Activated CD4-positive, alpha-beta T cell treated with anti-CD3 and anti-CD28 coated beads, Interleukin-2, Interleukin-4, amounts not matched to agents 100 ng/mL and 50 ng/mL, durations not matched to agents 16 hours and 8 hours (primary cell): ENCODE measurements at regions not wholly inside any gene's neighbourhood (a gene's known extent, or its start where the extent isn't known, plus 50 kb on each side); places are given as distances from the start of the nearest gene placed in this dataset.
"Not testable (repeated sequence)": the region's sequence is repeated elsewhere in the genome, so short reads cannot be mapped to it uniquely, and the experiment has no call there.

Experiments used
- DNase-seq: peaks from one replicate; pipeline ENCODE4 v3.0.0-alpha.2; 2020; ENCODE audit warnings: low spot score

DNA sequence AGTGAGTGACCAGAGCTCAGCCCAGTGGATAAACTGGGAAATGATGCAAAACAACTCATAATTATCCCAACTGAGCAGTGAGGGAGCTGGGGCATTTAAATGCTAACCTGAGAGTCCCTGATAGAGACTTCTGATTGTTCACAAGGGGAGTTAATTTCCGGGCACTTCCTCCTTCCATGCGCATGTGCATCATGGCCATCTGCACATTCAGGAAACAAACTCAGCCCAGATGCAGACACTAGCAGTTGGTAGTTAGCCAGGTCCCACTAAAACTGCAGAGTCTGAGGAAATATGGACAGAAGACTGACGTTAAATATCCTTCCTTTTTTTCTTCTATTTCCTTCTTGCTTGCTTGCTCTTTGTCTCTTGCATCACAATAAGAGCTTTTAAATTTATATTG, 852.1 kb upstream of the LRRC4C start:
- no peak for DNase-seq

GRCh38 chr11:42311944-42312343, 852.5 kb upstream of the LRRC4C start:
- DNase-seq = no peak

DNA sequence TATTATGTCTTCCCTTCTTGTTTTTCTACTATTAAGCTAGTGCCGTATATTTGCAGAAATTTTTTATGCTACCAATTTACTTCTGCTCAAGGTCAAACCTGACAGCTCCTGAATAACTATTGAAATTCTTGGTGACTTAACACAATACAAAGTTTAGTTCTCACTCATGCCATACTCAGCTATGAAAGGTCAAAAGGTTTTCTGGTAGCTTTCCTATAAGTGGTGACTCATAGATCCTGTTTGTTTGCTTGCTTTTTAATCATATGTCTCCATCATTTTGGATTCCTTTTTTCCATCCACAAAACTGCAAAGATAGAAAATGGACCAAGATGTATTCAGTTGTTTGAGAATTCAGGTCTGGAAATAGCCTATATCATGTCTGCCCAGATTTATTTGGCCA, 855.8 kb upstream of the LRRC4C start:
- no peak for DNase-seq

GRCh38 chr11:42315846-42316245, 856.4 kb upstream of the LRRC4C start:
- no peak for DNase-seq

GRCh38 chr11:42319921-42320320, 860.5 kb upstream of the LRRC4C start:
- DNase-seq = no peak

DNA sequence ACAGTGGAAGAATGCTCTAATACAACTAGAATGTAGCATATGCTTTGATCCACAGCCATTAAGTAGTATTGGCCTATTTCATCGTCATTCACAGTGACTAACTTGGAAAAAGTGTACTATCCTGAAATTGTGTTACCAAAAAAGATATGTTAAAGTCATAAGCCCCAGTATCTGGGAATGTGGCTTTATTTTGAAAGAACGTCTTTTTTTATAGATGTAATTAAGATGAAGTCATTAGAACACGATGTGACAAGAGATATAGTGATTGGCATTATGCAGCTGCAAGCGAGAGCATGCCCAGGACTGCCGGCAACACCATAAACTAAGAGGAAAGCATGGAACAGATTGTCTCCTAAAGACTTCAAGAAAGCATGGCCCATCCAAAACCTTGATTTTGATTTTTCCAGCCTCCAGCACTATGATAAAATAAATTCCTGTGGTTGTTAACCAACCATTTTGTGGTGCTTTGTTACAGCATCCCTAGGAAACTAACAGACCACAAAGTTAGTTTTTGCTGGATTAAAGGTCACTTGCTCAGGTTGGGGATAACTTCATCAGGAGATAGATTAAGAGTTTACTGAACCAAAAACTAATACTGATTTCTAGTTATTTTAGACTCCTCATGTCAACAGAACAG, 870.6 kb upstream of the LRRC4C start:
- DNase-seq = no peak

DNA sequence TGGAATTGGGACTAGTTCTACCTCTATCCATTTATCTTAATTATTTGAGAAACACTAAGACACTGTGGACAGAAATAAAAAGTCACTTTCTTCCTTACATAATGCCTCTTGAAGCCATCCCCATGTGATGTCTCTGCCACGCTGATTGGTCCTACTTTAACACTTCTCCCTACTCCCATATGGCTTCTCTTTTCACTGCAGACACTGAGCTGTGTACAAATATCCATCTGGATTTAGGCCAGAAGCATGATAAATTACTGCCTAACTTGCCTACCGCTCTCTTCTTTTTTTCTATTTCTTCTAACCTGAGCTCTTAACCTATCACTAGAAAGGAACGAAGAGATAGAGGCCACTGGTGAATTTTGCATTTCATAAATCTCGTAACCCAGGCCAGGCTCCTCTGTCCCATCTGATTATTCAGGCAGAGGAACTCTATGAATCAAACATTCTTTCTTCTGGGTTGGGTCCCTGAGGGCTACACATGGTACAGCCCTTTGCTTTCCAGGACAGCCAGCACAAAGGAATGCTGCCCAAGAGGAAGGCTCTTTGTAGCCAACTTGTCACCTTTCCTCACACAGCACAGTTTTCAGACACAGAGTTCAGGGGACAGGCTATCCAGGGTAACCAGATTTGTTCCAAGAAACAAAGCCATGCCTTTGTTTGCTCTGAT, 878.5 kb upstream of the LRRC4C start:
- no peak for DNase-seq

DNA sequence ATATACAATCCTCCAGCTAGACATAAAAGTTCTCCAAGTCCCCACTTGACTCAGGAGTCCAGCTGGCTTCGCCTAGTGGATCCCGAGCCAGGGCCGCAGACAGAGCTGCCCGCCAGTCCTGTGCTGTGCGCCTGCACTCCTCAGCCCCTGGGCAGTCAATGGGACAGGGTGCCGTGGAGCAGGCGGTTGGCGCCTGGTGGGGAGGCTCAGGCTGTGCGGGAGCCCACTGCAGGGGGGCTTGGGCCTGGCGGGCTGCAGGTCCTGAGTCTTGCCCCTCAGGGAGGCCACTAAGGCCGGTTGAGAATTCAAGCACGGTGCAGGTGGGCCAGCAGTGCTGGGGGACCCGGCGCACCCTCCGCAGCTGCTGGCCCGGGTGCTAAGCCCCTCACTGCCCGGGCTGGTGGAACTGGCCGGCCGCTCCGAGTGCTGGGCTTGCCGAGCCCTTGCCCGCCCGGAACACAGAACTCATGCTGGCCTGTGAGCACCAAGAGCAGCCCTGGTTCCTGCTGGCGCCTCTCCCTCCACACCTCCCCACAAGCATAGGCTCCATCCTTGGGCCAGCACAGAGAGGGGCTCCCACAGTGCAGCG, 884.8 kb upstream of the LRRC4C start:
- DNase-seq = no peak

- no peak for DNase-seq
Observed at GRCh38 chr11:42345933-42346332, 886.5 kb upstream of the LRRC4C start.

DNA sequence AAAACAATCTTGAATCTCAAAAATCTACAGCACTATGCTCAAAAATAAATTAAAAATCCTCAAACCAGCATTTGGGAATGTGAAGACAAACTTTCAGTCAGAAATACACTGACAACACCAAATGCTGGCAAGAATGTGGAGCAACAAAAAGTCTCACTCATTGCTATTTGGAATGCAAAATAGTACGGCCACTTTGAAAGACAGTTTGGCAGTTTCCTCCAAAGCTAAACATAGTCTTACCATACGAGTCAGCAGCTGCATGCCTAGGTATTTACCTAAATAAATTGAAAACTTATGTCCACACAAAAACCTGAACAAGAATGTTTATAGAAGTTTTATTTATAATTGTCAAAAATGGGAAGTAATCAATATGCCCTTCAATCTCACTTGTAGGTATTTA, 904.2 kb upstream of the LRRC4C start:
- DNase-seq = no peak

DNA sequence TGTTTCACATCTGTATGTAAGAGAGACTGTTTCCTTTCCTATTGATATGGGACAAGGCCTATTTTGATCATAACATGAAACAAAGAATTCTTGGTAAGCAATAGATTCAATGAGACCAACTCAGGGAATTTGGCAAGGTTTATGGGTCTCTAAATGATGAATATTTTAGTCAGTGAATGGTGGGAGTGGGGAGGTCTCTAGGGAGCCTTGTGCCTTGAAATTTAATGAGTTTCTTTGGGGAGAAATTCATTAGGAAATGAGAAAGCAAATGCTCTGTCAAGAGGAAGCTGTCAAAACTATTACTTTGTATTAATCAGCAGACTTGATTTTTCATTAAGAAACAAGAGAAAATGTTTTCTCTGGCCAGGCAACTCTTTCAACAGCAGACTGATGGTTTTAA, 921.7 kb upstream of the API5 start:
- no peak for DNase-seq

- DNase-seq = no peak
Observed at GRCh38 chr11:42397483-42397882, 914.3 kb upstream of the API5 start.

DNA sequence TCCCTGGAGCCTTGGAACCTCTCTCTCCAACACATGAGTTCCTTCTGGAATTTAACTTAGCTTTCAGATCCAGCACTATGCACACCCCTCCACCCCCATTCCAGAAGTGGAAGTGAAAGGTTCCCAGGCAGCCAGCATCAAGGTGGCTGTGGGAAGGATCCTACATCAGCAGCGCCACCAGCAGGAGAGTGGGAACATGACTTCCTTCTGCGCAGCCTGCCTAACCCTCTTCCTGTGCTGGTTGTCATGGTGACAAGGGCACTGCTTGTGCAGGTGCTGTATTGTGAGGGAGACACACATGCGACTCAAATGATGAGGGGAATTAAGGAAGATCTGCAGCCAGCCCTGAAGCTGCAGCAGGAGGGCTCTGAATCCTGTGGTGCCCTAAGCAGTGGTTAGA, 904.5 kb upstream of the API5 start:
- DNase-seq = no peak

DNA sequence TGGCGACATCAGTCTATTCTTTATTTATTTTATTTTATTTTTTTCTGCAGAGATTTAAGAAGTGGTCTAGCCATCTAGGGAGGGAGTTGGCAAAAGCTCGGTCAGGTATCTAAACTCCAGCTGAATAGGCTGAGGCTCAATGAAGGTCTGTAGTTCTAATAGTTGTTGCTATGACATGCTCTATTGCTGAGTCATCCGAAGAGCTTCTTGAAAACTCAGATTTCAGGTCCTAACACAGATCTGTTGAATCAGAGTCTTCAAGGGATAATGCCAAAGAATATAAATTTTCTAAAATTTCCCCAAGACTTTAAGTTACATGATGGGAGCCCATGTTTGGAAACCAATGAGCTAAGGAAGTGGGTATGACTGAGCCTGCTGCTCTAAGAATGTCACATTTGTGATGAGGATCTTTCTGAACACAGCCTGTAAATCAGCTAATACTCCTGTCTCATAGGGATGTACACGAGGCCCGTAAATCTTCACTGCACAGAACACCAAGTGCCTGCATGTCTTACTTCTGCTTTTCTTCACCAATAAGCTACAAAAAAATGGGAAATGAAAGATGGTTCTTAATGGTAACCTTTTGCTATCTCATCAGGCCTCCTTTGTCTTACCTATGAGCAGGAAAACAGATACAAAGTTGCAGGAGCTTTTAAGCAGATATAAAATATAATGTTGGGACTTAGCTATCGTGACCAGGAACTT, 901.4 kb upstream of the API5 start:
- DNase-seq = no peak

DNA sequence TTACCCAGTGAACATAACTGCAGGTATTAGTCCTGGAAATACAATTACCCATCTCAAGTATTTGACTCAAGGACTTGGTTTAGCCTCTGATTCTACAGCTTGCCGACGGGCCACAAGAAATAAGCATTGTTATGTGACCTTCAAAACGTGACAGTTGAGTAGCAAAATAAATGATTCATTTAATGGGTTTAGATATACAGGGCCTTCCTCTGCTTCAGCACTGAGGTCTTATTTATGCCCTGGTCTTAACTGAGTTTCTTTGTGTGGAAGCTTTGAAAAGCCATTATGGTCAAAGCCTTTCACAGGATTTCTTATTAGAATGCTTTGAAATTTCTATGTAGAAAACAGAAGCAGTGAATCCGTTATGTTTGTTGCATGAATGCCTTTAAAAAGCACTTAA, 899.2 kb upstream of the API5 start:
- no peak for DNase-seq

- no peak for DNase-seq
Observed at GRCh38 chr11:42417691-42418090, 894.1 kb upstream of the API5 start.

DNA sequence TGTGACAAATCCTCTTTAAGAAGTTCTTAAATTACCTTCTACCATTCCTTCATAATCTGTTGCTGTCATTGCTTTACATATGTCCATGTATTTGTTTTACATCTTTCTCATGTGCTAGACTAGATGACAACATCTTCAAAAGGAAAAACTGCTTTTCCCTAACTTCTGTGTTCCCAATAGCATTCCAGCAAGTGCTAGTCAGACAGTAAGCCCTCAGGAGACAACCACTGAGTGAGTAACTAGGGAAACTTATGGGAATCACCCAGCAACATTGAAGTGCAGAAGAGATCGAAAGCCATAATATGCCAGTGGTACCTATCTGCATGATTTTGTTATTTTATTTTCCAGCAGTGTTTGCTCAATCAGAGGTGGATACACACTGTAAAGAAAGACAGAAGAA, 889.7 kb upstream of the API5 start:
- no peak for DNase-seq

- not testable (repeated sequence) for DNase-seq
Observed at GRCh38 chr11:42434911-42435310, 876.9 kb upstream of the API5 start.

DNA sequence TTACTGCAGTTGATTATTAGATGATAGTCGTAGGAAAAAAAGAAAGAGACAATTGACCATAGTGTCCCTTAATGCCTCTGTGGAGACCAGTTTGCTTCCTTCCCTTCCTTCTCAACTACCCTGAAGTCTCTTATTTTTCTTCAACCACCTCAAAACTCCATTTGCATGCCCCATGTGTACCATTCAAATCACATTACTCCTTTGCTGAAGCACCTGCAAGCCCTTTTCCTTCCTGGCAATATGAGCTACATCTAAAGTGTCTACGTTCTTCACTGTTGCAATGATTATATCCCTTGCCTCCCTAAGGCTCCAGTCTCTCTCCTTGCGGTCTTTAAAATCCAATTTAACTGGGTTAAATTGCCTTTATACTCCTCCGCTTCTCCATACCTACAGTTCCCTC, 867.4 kb upstream of the API5 start:
- DNase-seq = no peak

DNA sequence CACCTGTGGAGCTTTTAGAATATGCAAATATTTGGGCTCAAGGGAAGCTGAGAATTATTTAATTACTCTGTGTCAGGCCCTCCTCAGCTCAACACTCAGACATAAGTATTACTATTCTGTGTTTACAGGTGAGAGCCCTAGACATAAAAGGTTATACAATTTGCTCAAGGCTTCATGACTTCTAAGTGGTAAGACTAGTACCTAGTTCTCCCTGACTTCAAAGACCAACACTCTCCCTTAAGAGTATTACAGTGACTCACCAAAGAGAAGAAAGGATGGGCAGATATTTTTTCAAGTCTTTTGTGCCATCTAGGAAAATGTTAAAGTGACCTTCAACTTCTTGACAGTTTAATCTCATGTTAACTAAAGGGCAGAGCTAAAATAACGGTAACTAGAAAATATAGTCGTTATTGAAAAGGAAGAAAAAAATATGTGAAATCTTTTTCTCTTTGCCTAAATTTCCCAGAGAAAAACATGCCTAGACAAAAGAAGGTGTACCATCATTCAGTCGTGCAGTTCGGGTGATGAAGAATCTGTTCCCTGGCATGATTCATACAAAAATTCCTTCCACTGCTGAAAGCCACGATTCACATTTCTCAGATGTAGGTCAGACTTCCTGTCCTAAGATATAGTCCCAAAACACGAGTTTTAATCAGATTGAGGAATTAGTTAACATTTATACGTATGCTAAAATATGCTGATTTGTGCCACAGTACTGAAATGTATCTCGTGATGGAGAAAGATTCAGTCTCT, 849.1 kb upstream of the API5 start:
- DNase-seq = no peak

GRCh38 chr11:42465623-42466022, 846.2 kb upstream of the API5 start:
- DNase-seq = no peak

- no peak for DNase-seq
Observed at GRCh38 chr11:42473106-42473505, 838.7 kb upstream of the API5 start.
